ENCODE measurements at regions not wholly inside any gene's neighbourhood (a gene's known extent, or its start where the extent isn't known, plus 50 kb on each side); places are given as distances from the start of the nearest gene placed in this dataset.

- peaks cover 69% of the 10 kb centered on the region for H3K4me1 Mint-ChIP-seq
- intact Hi-C loops (cut with micrococcal nuclease), result loop anchor here (1.0 to 5.0 kb wide), 10 partner anchors 24 to 318 kb away; no protein-coding TSS in a partner anchor
- ChIA-PET POLR2A (interaction anchor here (0.5 to 2.1 kb wide), 22 partner anchors 8 to 594 kb away, joined by 3 to 22 read pairs (median 3); partner anchors contain the start of genes IL6ST and MAP3K1), CTCF (interaction anchor here (0.9 to 1.7 kb wide), 4 partner anchors 97 to 318 kb away, joined by 4 to 9 read pairs (median 8); no protein-coding TSS in a partner anchor)
- H3K9me3 Mint-ChIP-seq, result peaks cover 3% of the 10 kb centered on the region
- H3K27ac Mint-ChIP-seq, result peak overlapping the region; percentile 97
- TF ChIP-seq, protein P1, sequence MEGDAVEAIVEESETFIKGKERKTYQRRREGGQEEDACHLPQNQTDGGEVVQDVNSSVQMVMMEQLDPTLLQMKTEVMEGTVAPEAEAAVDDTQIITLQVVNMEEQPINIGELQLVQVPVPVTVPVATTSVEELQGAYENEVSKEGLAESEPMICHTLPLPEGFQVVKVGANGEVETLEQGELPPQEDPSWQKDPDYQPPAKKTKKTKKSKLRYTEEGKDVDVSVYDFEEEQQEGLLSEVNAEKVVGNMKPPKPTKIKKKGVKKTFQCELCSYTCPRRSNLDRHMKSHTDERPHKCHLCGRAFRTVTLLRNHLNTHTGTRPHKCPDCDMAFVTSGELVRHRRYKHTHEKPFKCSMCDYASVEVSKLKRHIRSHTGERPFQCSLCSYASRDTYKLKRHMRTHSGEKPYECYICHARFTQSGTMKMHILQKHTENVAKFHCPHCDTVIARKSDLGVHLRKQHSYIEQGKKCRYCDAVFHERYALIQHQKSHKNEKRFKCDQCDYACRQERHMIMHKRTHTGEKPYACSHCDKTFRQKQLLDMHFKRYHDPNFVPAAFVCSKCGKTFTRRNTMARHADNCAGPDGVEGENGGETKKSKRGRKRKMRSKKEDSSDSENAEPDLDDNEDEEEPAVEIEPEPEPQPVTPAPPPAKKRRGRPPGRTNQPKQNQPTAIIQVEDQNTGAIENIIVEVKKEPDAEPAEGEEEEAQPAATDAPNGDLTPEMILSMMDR (IDR thresholded peaks at IDR 0.05), result no peak
- H3K27me3 Mint-ChIP-seq, result no peaks in the 10 kb centered on the region
- ATAC-seq (ENCODE audit: low read depth) (peak; percentile 86), DNase-seq (peak; percentile 69)
- peak overlapping the region; percentile 64 for H3K4me3 Mint-ChIP-seq
- no peaks in the 10 kb centered on the region for H3K36me3 Mint-ChIP-seq (ENCODE audit: low read depth)
Measured at GRCh38 chr5:56588636-56589480, 226.5 kb upstream of the MAP3K1 start.

GRCh38 chr5:56588131-56588487 is 227.2 kb upstream of the MAP3K1 start:
- ChIA-PET POLR2A (interaction anchor here (0.5 to 2.1 kb wide), 14 partner anchors 12 to 593 kb away, joined by 3 to 22 read pairs (median 6); partner anchors contain the start of genes IL6ST and MAP3K1), CTCF (interaction anchor here (0.9 to 1.7 kb wide), 3 partner anchors 98 to 318 kb away, joined by 4 to 9 read pairs (median 8); no protein-coding TSS in a partner anchor)
- peaks cover 71% of the 10 kb centered on the region for H3K4me1 Mint-ChIP-seq
- no peak for ATAC-seq (ENCODE audit: low read depth)
- H3K9me3 Mint-ChIP-seq, result peaks cover 3% of the 10 kb centered on the region
- intact Hi-C loops (cut with micrococcal nuclease), result loop anchor here (2.0 to 5.0 kb wide), 4 partner anchors 141 to 317 kb away; no protein-coding TSS in a partner anchor
- H3K27me3 Mint-ChIP-seq, result no peaks in the 10 kb centered on the region
- no peaks in the 10 kb centered on the region for H3K36me3 Mint-ChIP-seq (ENCODE audit: low read depth)
- peak overlapping the region; percentile 45 for H3K4me3 Mint-ChIP-seq
- H3K27ac Mint-ChIP-seq, result peak overlapping the region; percentile 97
- TF ChIP-seq, protein P1 (IDR thresholded peaks at IDR 0.05), result no peak
- no peak for DNase-seq

DNA sequence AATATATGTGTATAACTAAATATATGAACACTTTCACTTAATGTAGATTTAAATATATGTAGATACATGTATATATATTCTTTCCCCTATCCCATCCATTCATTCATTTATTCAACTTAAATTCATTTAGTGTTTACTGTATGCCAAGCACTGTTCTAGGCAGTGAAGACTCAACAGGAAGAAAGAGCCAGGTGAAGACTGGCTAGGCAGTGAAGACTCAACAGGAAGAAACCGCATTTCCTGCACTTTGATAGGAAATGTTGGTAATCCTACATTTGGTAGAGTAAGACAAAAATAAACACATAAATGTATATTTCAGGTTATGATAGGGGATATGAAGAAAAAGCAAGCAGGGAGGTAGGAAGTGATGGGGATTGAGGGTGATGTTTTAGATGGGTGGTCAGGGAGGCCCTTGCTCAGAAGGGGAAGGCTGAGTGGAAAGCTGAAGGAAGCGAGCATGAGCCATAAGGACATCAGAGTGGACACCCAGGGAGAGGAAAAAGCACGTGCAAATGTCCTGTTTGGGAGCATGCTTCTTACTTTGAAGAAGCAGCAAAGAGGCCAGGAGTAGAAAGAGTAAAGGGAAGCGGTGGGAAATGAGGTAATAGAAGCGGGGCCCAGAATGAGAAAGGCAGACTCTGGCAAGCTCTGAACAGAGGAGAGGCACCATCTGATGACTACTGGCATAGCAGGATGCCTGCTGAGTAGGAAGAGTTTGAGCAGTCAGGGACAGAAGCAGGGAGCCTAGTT is 227.8 kb upstream of the MAP3K1 start:
- ATAC-seq (ENCODE audit: low read depth) (no peak), DNase-seq (no peak)
- Mint-ChIP-seq H3K27ac (peak overlapping the region; percentile 97), H3K4me3 (peak overlapping the region; percentile 45), H3K9me3 (peaks cover 3% of the 10 kb centered on the region), H3K36me3 (ENCODE audit: low read depth) (no peaks in the 10 kb centered on the region), H3K4me1 (peaks cover 66% of the 10 kb centered on the region), H3K27me3 (no peaks in the 10 kb centered on the region)
- intact Hi-C loops (cut with micrococcal nuclease), result loop anchor here (2.0 to 5.0 kb wide), 4 partner anchors 141 to 317 kb away; no protein-coding TSS in a partner anchor
- ChIA-PET CTCF (interaction anchor here (1.7 kb wide), 1 partner anchor 99 kb away, joined by 8 read pairs; no protein-coding TSS in a partner anchor), POLR2A (interaction anchor here (0.5 to 1.2 kb wide), 3 partner anchors 82 to 274 kb away, joined by 3 to 6 read pairs (median 3); no protein-coding TSS in a partner anchor)
- TF ChIP-seq, protein P1 (IDR thresholded peaks at IDR 0.05), result no peak

DNA sequence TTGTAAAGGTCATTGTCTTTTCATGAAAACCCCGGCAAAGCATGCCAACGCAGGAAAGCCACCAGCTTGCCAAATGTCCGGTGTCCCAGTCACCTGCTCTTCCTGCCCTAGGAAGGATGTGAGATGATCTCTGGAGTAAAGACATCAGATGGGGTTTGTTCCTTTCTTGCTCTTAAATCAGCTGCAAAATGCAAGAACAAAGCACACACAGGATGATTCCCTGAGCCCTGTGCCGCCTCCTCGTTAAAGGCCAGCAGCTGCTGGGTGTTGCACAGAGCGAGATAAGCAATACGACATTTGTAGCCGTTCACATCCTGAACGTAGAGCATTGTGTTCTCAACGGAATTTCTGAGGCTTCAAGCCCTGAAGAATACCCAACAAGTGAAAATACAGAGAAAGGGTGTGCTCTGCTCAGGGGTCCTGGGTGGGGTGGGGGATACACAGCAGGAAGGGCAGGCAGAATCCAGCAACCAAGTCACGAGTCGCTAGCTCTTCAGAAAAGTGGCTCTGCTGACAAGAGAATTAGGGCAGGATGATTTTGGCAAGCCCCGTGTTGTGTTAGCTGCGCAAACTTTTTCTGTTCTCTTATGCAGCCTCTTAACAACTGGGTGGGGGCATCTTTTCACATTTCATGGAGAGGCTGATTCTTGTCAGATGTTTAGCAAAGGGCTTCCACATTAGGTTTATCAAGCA is 229.2 kb upstream of the MAP3K1 start:
- Mint-ChIP-seq H3K4me1 (peaks cover 62% of the 10 kb centered on the region), H3K27me3 (no peaks in the 10 kb centered on the region), H3K4me3 (no peak overlapping the region), H3K36me3 (ENCODE audit: low read depth) (no peaks in the 10 kb centered on the region), H3K9me3 (peaks cover 3% of the 10 kb centered on the region), H3K27ac (no peak overlapping the region)
- TF ChIP-seq, protein P1 (IDR thresholded peaks at IDR 0.05), result no peak
- ChIA-PET CTCF (no interaction called here), POLR2A (no interaction called here)
- no peak for DNase-seq
- intact Hi-C loops (cut with micrococcal nuclease), result loop anchor here (5.0 kb wide), 1 partner anchor 176 kb away; no protein-coding TSS in a partner anchor
- ATAC-seq (ENCODE audit: low read depth), result no peak

Measured in activated B cell treated with CpG ODN at 0.5 μM for 24 hours (primary cell).